GM20431 (cell line): ENCODE measurements at regions not wholly inside any gene's neighbourhood (a gene's known extent, or its start where the extent isn't known, plus 50 kb on each side); places are given as distances from the start of the nearest gene placed in this dataset.

ENCODE experiments used
- in situ Hi-C: fragments of 300-500 bp; cut with MseI, MboI; formaldehyde crosslinking; loops from one replicate; pipeline ENCODE4 v1.15.0; 2020; ENCODE audit warnings: low sequenced_read_pairs; ENCODE audit not compliant: unreplicated experiment

GRCh38 chr18:45447355-45448265, 167.7 kb upstream of the SLC14A2 start:
- in situ Hi-C loops, result no loop called here

- in situ Hi-C loops, result no loop called here
Observed at GRCh38 chr18:45448871-45449270, 166.4 kb upstream of the SLC14A2 start.

DNA sequence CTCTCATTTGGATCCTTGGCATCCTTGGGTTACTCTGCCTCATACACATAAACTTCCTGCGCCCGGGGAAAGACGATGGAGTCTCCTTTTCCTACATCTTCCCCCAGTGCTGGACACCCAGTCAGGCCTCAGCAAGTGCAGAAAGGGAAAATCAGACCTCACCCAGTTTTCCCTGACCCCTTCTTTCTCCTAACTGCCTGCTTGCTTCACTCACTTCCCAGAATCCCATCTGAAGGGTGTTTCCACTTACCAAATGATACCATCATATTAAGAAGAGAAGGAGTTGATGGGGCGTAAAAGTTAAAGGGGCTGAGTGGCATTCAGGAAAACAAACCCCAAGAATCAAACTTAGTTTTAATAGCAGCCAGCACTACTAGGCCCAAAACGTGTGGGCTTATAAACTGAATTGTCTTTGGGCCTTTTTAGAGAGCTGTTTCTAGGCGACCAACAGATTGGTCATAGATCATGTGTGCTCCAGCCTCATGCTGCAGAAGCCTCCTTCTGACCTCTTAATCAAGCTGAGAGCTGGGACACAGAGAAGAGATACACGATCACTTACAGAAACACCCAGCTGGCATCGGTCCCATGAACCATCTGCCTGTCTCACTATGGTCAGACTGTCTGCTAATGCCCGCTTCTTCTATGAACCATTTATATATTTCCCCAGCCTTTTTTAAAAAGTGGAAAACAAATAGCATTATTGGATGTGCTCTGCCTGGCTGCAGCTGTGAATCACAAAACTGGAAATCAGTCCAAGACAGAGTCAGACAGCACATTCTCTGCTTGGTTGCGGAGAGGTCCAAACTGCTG, 165.7 kb upstream of the SLC14A2 start:
- in situ Hi-C loops, result no loop called here

GRCh38 chr18:45456090-45457021, 158.9 kb upstream of the SLC14A2 start:
- in situ Hi-C loops, result no loop called here

- in situ Hi-C loops, result no loop called here
Observed at GRCh38 chr18:45458033-45458432, 157.2 kb upstream of the SLC14A2 start.

DNA sequence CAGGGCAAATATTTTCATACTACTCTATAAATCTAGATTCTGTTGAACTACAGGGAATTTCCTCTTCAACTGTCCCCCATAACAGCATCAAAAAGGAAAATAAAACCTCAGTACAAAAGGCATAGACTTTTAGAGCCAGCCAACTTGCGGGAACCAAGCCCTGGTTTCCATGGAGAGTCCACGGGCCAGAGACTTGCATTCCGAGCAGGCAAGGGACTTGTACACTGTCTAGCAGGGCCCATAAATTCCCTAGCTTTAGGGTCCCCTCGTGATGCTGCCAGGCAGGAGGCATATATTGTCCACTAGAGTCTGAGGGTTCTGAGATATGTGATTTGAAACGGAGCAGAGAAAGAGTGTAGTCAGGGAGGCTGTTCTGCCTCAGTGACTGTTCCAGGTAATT, 153.1 kb upstream of the SLC14A2 start:
- in situ Hi-C loops, result no loop called here

DNA sequence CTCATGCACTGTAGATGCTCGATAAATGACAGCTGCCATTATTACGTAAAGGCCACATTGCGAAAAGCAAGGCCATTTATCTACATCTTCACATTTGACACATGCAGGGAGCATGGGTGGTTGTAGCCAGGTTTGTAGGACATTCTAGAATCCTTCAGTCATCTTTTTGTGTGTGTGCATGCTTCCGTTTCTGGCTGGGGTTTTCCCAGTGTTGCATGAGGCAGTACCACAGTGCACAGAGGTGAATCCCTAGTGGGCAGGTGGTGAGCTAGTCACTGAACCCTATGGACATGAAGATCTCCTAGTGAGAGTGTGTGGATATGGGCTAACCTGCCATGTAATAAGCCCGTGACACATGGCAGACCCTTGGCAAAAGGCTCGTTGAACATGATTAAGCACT, 151.8 kb upstream of the SLC14A2 start:
- in situ Hi-C loops, result no loop called here

GRCh38 chr18:45464619-45465018, 150.7 kb upstream of the SLC14A2 start:
- in situ Hi-C loops, result no loop called here

- in situ Hi-C loops, result no loop called here
Observed at GRCh38 chr18:45467293-45467692, 148.0 kb upstream of the SLC14A2 start.

DNA sequence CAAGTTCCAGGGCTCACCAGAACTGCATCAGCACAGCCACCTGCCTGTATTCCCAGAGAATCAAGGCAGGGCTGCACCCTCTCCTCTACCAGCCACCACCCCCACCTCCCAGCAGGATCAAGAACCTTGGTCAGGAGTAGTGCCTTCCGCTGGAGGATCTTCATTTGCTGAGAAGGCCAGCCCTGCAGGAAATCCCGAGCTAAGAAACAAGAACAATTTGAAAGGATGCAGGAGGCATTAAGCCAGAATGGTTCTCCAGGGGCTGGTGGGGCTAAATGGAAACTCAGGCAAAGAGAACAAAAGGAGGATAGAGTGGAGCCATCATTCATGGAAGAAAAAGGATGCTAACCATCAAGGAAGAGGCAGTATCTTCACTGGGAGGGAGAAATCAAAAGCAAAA, 147.3 kb upstream of the SLC14A2 start:
- in situ Hi-C loops, result no loop called here

DNA sequence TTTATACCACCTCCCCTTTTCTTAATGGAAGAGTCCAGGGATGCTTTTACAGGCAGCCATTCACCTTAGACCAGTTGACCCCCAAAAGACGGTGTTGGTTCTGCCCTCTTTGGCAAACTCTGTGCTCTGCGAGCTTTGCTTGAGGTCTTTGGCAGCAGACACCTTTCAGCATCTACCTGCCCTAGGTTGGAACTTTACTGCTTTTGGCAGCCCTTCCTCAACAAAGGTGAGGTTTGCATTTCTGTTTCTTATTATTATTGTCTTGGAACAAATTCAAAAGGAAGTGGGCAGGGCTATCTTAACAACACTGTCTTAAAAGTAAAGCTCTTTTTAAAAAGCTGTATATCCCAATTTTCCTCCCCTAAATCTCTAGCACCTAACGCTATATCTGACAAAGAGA, 136.4 kb upstream of the SLC14A2 start:
- in situ Hi-C loops, result no loop called here

GRCh38 chr18:45480219-45481015, 134.9 kb upstream of the SLC14A2 start:
- in situ Hi-C loops, result no loop called here

DNA sequence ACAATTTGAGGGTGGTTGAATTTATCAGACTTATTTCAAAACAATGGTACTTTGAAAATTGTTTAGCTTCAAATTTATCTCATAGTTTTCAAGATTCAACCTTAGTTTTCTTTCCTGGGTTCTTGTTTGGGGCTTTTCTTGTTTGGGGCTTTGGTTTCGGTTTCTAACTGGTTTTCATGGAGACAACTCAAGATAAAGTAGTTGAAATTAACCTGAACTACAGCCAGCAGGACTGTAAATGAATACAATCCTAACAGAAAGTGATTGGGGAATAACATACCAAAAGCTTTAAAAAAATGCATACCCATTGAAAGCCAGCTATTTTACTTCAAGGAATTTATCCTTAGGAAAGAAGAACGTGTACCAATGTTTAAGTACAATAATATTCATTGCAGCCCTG, 133.5 kb upstream of the SLC14A2 start:
- in situ Hi-C loops, result no loop called here

DNA sequence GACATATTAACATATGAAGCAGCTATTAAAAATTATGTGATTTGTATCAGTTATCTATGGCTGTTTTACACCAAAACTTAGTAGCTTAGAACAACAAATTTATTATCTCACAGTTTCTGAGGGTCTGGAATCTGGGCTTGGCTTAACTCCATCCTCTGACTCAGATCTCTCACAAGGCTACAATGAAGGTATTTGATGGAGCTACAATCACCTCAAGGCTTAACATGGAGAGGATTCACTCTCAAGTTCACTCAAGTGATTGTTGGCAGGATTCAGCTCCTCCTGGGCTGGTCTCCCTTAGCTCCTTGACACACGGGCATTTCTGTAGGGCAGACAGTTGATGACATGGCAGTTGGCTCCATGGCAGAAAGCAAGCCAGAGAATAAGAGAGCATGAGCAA, 133.0 kb upstream of the SLC14A2 start:
- in situ Hi-C loops, result no loop called here

GRCh38 chr18:45487581-45487980, 127.7 kb upstream of the SLC14A2 start:
- in situ Hi-C loops, result no loop called here

DNA sequence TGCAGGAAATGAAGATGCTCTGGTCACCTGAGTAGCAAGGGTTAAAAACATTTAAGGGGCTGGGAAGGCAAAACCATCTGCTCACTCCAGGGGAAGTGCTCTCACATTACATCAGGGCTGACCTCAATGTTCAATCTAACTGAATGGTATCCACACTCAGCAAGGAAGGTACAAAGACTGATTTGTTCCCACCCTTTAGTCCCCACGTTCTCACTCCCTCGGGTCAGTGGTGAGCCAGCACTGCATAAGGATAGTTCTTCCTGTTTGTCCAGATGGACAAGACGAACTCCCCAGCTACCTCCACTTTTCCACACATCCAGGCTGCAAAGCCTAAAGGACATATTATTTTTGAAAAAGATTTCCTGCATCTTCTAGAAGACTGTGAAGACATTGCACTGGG, 126.6 kb upstream of the SLC14A2 start:
- in situ Hi-C loops, result no loop called here

- in situ Hi-C loops, result no loop called here
Observed at GRCh38 chr18:45493830-45494229, 121.4 kb upstream of the SLC14A2 start.

DNA sequence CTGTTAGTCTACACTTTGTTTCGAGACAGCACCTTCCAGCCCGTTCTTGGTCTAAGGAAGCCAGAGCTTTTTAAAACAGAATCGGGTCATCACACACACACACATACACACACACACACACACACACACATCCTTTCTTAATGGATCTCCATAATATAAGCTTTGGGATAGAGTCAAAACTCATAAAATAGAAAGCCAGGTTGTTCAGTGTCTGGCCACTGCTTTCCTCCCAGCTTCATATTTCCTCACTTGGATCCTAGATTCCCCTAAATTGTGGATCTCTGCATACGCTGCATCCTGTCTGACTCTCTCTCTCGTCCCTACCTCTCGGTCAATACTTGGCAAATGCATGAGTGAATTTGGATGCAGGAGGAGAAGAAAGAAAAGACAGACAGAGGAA, 120.5 kb upstream of the SLC14A2 start:
- in situ Hi-C loops, result no loop called here

DNA sequence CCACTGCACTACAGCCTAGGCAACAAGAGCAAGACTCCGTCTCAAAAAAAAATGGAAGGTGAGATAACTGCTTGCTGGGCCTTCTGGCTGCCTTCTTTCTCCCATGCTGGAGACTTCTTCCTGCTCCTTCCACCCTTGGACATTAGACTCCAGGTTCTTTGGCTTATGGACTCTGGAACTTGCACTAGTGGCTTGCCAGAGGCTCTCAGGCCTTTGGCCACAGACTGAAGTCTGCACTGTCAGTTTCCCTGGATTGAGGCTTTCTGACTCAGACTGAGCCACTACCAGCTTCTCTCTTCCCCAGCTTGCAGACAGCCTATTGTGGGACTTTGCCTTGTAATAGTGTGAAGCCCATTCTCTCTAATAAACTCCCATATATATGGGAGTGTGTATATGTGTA, 118.5 kb upstream of the SLC14A2 start:
- in situ Hi-C loops, result no loop called here
